ENCODE measurements at regions not wholly inside any gene's neighbourhood (a gene's known extent, or its start where the extent isn't known, plus 50 kb on each side); places are given as distances from the start of the nearest gene placed in this dataset. TPM values are rescaled to one million over a fixed set of nuclear protein-coding genes. Genes with fewer than 3 reads are reported as not detected.

DNA sequence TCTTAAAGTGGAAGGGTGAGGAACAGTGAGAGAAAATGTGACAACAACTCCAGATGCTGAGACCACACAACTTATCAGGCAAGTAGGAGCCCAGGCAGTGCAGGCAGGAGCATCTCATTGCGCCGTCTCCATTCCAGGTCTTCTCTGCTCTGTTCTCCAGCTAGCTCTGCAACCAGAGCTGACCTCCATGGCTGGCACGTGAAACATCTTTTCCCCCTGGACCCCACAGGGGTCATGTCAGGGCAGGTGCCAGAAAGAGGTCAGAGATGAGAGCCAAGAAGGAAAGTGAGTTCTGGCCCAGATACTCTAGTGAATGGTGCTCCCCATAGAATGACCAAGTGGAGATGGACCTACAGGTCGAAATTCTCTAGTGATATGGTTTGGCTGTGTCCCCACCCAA lies 281.4 kb downstream of the SMOC2 start:
- no peak for TF ChIP-seq POLR2A (IDR thresholded peaks at IDR 0.05)
- TF ChIP-seq, protein P1, sequence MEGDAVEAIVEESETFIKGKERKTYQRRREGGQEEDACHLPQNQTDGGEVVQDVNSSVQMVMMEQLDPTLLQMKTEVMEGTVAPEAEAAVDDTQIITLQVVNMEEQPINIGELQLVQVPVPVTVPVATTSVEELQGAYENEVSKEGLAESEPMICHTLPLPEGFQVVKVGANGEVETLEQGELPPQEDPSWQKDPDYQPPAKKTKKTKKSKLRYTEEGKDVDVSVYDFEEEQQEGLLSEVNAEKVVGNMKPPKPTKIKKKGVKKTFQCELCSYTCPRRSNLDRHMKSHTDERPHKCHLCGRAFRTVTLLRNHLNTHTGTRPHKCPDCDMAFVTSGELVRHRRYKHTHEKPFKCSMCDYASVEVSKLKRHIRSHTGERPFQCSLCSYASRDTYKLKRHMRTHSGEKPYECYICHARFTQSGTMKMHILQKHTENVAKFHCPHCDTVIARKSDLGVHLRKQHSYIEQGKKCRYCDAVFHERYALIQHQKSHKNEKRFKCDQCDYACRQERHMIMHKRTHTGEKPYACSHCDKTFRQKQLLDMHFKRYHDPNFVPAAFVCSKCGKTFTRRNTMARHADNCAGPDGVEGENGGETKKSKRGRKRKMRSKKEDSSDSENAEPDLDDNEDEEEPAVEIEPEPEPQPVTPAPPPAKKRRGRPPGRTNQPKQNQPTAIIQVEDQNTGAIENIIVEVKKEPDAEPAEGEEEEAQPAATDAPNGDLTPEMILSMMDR (IDR thresholded peaks at IDR 0.05), result no peak

DNA sequence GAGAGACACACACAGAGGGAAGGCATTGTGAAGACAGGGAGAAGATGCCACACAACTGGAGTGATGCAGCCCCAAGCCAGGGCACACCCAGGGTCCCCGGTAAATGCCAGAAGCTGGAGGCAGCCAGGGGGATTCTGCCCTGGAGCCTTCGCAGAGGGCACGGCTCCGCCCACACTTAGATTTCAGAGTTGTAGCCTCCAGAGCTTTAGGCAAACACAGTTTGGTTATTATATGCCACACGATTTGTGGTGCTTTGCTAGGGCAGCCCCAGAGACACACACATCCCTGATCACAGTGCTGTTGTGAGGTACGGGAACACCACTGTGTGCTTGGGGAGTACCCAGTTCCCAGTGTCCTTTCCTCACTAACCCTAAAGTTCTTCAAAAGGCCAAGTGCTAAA lies 280.6 kb downstream of the SMOC2 start:
- intact Hi-C loops (cut with DNase I; ENCODE audit: low total_unique reads), result no loop called here
- Histone ChIP-seq H3K27ac (no peak overlapping the region), H3K4me3 (no peak overlapping the region), H3K27me3 (no peaks in the 10 kb centered on the region), H3K4me1 (no peaks in the 10 kb centered on the region), H3K36me3 (no peaks in the 10 kb centered on the region), H3K9me3 (no peaks in the 10 kb centered on the region)
- DNase-seq, result no peak
- TF ChIP-seq, protein P1 (IDR thresholded peaks at IDR 0.05), result no peak
- no peak for TF ChIP-seq POLR2A (IDR thresholded peaks at IDR 0.05)

More for the DNA sequence above, 281.4 kb downstream of the SMOC2 start:
- Histone ChIP-seq H3K4me3 (no peak overlapping the region), H3K9me3 (no peaks in the 10 kb centered on the region), H3K27ac (no peak overlapping the region), H3K27me3 (no peaks in the 10 kb centered on the region), H3K4me1 (no peaks in the 10 kb centered on the region), H3K36me3 (no peaks in the 10 kb centered on the region)
- intact Hi-C loops (cut with DNase I; ENCODE audit: low total_unique reads), result no loop called here
- DNase-seq, result no peak

DNA sequence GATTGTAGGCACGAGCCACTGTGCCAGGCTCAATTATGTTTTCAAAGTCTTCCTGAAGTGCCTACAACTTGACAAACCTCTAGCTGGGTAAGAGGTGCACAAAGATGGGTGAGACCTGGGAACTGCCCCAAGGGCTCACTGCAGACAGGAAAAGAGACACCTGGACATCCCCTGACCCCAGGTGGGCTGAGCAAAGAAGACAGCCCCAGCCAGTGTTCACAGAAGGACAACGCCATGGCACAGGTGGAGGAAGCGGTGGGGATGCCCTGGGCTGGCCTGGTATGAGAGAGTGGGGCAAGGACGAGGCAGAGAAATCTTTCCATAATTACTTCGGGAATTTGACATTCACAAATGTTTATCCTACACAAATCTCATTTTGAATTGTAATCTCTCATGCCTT lies 278.9 kb downstream of the SMOC2 start:
- H3K27ac ChIP-seq, result no peak overlapping the region
- H3K27me3 ChIP-seq, result no peaks in the 10 kb centered on the region
- no peaks in the 10 kb centered on the region for H3K4me1 ChIP-seq
- TF ChIP-seq POLR2A (IDR thresholded peaks at IDR 0.05), result no peak
- TF ChIP-seq, protein P1 (IDR thresholded peaks at IDR 0.05), result no peak
- no peak for DNase-seq
- no peak overlapping the region for H3K4me3 ChIP-seq
- H3K36me3 ChIP-seq, result no peaks in the 10 kb centered on the region
- no peaks in the 10 kb centered on the region for H3K9me3 ChIP-seq
- intact Hi-C loops (cut with DNase I; ENCODE audit: low total_unique reads), result no loop called here

DNA sequence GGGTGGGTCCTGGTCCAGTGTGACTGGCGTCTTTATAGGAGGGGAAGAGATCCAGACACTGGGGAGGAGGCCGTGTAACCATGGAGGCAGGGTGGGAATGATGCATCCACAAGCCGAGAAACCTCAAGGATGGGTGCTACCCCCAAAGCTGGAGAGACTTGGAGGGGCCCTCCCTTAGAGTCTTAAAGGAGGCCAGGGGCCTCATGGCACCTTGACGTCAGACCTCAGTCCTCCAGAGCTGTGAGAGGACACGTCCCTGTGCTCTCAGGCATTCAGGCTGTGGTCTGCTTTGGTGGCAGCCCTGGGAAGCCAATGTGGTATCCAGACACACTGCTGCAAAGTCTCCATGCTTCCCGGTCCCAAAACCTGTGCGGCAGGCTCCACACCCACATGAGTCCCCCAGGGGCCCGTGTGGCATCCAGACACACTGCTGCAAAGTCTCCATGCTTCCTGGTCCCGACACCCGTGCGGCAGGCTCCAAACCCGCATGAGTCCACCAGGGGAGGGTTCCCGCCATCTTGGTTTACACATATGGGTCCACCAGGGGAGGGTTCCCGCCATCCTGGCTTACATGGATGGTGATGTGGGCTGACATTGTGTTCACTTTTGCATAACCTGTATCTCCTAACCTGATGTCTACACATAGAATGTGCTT lies 278.0 kb downstream of the SMOC2 start:
- no peak overlapping the region for H3K27ac ChIP-seq
- intact Hi-C loops (cut with DNase I; ENCODE audit: low total_unique reads), result no loop called here
- no peaks in the 10 kb centered on the region for H3K4me1 ChIP-seq
- DNase-seq, result no peak
- no peak for TF ChIP-seq POLR2A (IDR thresholded peaks at IDR 0.05)
- TF ChIP-seq, protein P1 (IDR thresholded peaks at IDR 0.05), result no peak
- no peaks in the 10 kb centered on the region for H3K36me3 ChIP-seq
- no peaks in the 10 kb centered on the region for H3K9me3 ChIP-seq
- H3K27me3 ChIP-seq, result no peaks in the 10 kb centered on the region
- no peak overlapping the region for H3K4me3 ChIP-seq

Small RNAs in the stretch of these regions (small RNA-seq; reads per million reads assigned to genes)
- gene AL513210.1, result not detected
